HG03571 (cell line): ENCODE measurements at regions not wholly inside any gene's neighbourhood (a gene's known extent, or its start where the extent isn't known, plus 50 kb on each side); places are given as distances from the start of the nearest gene placed in this dataset.
"Not testable (repeated sequence)": the region's sequence is repeated elsewhere in the genome, so short reads cannot be mapped to it uniquely, and the experiment has no call there.

Experiments used
- ATAC-seq: cut with Tn5 transposase; IDR thresholded peaks from one replicate; pipeline ENCODE4 v1.9.1; 2021; ENCODE audit not compliant: unreplicated experiment

DNA sequence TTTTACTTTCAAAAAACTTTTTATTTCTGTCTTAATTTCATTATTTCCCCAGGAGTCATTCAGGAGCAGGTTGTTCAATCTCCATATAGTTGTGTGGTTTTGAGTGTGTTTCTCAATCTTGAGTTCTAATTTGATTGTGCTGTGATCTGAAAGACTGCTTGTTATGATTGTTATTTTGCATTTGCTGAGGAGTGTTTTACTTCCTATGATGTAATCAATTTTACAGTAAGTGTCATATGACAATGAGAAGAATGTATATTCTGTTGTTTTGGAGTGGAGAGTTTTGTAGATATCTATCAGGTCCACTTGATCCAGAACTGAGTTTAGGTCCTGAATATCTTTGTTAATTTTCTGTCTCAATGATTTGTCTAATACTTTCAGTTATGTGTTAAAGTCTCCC, 706.9 kb upstream of the CTNND2 start:
- no peak for ATAC-seq

DNA sequence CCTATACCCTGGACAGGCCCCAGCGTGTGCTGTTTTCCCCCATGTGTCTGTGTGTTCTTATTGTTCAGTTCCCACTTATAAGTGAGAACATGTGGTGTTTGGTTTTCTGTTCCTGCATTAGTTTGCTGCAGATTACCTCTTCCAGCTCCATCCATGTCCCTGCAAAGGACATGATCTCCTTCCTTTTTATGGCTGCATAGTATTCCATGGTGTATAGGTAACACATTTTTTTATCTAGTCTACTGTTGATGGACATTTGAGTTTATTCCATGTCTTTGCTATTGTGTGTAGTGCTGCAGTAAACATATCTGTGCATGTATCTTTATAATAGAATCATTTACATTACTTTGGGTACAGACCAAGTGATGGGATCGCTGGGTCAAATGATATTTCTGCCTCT, 703.6 kb upstream of the CTNND2 start:
- ATAC-seq = not testable (repeated sequence)

DNA sequence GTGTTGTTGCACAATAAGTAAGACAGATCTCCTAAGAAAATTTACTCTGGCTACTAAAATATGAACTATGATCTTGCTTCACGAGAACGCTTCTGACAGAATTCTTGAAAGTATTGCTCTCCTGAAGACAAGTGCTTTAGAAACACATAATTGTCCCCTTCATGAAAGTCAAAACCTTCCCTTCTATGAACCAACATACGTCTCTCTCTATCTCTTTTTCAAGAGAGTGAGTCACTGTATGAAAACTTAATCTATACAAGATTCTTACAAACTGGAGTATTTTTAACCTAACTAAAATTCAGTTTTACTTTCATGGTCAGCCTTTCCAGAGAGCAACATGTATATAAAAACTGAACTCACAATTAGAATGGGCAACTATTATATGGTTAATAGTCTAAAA, 688.0 kb upstream of the CTNND2 start:
- no peak for ATAC-seq

DNA sequence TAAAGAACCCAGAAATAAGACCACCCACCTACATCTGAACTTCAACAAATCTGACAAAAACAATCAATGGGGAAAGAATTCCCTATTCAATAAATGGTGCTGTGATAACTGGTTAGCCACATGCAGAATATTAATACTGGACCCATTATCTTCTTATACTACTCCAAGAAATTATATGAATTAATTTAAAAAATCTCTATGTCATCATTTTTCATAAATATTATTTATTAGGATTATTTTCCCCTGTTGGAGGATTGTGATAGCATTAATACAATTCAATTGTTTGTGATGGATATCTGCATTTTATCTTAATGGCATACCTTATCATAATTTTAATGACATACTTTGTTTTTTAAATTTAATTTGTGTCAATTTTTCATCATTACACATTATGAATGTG, 682.2 kb upstream of the CTNND2 start:
- no peak for ATAC-seq

DNA sequence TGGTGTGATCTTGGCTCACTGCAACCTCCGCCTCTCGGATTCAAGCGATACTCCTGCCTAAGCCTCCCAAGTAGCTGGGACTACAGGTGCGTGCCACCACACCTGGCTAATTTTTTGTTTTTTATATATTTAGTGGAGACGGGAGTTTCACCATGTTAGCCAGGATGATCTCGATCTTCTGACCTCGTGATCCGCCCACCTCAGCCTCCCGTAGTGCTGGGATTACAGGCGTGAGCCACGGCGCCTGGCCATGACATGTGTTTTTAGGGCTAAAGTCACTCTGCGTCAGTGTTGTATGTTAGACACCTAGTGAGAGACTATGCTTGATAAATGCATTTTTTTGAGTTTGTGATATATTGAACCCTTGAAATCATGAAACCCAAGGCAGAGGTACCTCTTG, 674.6 kb upstream of the CTNND2 start:
- not testable (repeated sequence) for ATAC-seq

DNA sequence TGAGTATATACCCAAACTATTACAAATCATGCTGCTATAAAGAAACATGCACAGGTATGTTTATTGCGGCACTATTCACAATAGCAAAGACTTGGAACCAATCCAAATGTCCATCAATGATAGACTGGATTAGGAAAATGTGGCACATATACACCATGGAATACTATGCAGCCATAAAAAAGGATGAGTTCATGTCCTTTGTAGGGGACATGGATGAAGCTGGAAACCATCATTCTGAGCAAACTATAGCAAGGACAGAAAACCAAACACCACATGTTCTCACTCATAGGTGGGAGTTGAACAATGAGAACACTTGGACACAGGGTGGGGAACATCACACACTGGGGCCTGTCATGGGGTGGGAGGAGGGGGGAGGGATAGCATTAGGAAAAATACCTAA, 672.7 kb upstream of the CTNND2 start:
- not testable (repeated sequence) for ATAC-seq

DNA sequence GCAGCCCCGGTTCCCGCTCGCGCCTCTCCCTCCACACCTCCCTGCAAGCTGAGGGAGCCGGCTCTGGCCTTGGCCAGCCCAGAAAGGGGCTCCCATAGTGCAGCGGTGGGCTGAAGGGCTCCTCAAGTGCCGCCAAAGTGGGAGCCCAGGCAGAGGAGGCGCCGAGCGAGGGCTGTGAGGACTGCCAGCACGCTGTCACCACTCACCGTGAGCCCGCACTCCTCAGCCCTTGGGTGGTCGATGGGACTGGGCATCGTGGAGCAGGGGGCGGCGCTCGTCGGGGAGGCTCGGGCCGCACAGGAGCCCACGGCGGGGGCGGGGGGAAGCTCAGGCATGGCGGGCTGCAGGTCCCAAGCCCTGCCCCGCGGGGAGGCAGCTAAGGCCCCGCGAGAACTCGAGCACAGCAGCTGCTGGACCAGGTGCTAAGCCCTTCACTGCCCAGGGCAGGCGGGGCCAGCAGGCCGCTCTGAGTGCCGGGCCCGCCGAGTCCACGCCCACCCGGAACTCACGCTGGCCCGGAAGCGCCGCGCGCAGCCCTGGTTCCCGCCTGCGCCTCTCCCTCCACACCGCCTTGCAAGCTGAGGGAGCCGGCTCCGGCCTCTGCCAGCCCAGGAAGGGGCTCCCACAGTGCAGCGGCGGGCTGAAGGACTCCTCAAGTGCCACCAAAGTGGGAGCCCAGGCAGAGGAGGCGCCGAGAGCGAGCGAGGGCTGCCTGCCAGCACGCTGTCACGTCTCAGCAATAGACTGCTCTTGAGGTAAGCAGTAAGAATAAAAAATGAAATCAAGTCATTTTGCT, 670.2 kb upstream of the CTNND2 start:
- ATAC-seq = not testable (repeated sequence)

DNA sequence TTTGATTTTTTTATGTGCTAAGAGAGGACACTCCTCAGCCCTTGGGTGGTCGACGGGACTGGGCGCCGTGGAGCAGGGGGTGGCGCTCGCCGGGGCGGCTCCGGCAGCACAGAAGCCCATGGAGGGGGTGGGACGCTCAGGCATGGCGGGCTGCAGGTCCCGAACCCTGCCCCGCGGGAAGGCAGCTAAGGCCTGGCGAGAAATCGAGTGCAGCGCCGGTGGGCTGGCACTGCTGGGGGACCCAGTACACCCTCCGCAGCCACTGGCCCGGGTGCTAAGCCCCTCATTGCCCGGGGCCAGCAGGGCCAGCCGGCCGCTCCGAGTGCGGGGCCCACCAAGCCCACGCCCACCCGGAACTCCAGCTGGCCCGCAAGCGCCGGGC, 669.7 kb upstream of the CTNND2 start:
- not testable (repeated sequence) for ATAC-seq

DNA sequence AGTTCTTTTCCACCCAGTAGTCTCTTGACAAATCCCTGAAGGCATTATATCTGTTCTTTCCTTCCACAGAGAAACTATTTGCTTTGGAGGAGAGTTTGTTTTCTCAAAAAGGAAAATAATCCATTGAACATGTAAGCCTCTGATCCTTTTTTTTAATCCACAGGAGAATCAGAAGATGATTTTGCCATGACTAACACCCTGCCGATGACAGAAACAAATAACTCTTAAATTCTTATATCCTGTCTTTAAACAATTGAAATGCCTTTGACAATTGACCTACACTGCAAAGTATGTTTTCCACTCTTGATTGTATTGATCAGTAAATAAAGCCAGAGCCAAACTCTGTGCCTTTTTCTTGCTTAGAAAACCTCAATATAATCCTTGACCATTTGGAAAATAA, 666.4 kb upstream of the CTNND2 start:
- ATAC-seq = no peak

DNA sequence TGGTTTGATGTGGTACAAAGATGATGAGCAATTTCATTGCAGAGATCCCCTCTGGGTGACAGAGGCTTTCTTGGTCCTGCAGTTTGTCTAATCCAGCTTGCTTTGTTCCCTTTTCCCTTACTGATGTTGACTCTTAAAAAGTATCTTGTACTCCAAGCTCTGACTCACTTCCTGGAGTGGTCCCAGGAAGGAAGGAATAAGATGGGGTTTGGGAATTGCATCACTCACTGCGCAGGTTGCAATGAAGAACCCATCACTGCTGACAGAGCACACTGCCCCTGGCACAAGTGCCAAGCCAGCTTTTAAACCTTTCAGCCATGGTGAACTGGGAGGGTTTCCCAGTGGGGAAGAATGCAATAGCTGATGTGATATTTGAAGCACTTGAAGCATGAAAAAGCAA, 662.2 kb upstream of the CTNND2 start:
- no peak for ATAC-seq

DNA sequence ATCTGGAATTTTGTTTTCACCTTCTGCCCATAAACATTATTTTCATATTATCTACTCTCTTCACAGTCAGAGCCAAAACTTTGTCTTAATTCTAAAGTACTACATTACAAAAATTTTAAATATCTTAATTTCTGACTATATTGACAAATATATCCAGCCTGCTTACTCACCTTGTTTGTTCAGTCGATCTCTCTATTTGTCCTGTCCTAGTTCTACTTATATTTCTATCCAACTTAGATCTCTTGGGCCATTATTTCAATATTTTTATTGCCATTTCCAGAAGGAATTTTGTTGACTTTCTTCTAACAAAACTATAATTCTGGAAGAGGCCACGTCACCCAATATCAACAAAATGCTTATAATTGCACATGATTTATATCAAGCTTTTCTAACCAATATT, 652.8 kb upstream of the CTNND2 start:
- ATAC-seq = no peak

DNA sequence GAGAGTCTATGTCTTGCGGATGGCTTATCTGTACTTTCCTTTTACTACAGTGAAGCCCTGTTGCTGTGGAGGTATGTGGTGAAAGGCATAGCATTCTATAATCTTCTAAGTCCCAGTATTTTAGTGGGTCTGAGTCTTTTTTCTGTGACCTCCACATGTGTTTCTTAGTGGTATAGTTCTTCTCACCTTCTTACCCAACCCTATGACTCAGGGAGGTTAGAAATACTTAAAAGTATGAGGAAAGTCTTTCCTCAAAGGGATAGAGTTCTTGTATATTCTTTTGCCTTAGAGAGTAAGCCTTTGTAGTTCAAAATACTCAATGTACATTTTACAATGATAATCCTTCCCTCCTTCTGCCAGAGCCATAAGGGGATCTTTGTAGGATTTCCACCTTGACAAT, 621.9 kb upstream of the CTNND2 start:
- ATAC-seq = no peak

DNA sequence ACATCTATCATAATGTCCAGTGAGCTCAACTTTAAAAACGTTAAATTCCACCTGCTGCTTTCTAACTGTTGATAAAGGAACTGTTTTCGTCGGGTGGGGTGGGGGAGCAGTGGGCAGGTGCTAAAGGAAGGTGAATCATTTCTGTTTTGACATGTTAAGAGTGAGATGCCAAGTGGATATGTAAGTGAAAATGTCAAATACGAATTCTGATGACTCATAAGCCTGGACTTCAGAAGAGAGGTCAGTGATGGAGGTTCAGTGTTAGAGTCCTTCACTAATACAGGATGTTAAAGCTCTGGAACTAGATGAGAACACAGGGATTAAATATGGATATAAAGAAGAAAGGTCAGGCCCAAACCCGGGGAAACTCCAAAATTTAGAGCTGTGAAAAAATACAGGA, 617.9 kb upstream of the CTNND2 start:
- no peak for ATAC-seq

DNA sequence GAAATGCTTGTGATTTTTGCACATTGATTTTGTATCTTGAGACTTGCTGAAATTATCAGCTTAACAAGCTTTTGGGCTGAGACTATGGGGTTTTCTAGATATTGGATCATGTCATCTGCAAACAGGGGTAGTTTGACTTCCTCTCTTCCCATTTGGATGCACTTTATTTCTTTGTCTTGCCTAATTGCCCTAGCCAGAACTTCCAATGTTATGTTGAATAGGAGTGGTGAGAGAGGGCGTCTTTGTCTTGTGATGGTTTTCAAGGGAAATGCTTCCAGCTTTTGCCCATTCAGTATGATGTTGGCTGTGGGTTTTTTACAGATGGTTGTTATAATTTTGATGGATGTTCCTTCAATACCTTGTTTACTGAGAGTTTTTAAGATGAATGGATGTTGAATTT, 600.7 kb upstream of the CTNND2 start:
- not testable (repeated sequence) for ATAC-seq

DNA sequence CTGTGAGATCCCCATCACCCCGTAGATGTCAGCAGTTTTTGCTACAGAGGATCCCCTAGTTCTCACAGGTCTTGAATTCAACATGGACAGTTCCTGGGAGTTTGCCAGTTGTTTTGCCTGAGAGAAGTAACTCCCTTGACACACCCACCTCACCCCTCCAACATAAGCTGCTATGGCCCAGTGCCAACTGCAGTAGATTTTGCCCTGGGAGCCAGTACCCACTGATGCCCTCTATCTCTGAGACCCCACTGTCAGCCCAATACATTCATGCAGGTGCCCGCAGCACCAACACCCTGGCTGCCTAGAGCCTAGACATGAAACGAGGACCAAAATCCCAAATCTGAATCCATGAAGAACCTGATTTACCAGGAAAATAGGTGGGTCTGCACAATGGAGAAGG, 583.9 kb upstream of the CTNND2 start:
- no peak for ATAC-seq

DNA sequence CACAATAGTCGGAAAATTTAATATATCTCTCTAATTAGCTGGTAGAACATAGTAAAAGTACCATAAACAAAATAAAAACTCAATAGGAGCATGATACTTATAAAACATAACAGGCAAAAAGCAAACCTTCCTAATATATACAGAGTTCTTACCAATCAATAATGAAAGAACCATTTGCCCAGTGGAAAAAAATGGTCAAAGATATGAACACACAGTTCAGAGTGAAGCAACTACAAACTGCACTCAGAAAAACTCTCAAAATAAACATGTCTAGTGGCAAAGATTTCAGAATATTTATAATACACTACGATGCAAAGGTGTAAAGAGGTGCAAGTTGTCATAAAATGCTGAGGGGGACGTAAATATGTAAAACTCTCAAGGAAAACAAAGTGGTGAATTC, 576.2 kb upstream of the CTNND2 start:
- no peak for ATAC-seq

DNA sequence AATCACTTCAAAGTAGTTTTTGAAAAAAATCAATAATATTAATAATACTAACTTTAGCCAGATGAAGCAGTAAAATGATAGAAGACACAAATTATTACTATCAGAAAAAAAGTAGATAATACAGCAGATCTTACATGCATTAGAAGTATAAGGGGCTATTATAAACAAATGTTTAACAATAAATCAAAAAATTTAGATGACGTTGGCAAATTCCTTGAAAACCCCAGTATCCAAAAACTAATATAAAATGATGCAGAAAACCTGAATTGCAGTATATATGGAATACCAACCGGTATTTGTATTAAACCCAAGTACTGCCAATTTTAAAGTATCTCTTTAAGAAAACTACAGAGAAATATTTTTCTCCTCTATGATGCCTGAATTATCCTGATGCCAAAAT, 573.3 kb upstream of the CTNND2 start:
- ATAC-seq = no peak

DNA sequence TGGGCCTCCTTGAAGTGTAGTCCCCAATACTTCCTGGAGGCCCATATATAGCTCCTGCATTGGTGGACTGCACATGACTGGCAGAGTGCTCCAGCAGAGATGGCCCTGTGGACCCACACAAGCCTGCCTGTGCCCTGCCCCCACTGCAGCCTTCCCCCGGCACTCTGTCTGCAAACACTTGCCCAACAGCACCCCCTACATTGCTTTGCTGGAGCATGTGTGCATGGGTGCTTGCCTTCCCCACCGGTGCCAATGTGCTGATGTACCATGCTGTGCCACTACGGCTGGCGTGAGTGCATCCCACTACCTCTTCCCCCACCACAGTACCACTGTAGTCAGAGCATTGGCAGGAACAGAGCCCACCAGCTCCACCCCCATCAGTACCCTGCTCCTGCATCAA, 563.6 kb upstream of the CTNND2 start:
- no peak for ATAC-seq

DNA sequence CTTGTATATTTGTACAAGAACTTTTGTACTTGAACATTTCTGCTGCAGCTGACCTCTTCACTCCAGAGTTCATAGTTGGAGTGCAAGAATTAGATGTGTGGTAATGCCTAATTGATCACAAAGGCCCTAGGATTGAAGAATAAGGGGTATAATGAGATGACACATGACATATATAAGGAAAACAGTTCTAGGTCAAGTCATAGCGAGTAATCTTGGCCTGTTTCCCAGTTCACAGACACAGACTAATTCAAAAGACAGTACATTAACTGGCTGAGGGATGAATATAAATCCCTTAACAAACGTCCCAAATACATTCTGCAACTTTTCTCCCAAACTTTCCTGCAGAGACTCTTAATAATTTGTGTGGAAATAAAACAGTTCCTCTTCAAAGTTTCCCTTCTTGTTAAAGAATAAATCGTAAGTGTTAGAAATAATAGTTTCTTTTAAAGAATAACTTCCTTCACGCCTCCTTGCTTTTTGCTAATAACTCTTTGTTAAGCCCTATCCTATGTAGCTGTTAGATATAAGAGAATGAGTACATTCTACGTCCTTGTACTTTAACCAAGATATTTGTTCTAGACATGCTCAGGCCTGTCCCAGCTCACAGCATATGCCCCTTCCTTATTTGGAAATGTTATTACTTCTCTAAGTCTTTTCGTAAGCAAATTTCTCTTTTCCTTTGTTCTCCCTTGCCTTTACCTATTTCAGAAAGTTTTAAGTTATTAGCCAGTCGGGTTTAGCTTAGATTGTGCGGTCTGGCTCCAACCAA, 556.4 kb upstream of the CTNND2 start:
- ATAC-seq = no peak

DNA sequence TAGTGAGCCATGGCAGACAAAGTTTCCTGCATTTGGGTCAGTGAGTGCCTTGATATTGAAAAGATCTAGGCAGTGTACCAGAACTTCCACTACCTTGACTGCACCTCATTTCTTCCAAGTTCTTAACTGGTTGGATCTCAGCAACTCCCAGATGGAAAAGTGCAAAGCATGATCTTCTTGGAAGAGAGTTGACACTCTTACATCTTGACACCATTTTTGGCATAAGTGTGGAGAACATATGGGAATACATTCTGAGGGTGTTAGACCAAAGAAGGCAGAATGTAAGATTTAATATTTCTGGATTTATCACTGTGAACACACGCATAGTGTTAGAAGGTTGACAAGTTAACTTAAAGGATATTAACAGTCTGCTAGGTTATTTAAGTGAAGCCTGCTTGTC, 555.1 kb upstream of the CTNND2 start:
- ATAC-seq = no peak

DNA sequence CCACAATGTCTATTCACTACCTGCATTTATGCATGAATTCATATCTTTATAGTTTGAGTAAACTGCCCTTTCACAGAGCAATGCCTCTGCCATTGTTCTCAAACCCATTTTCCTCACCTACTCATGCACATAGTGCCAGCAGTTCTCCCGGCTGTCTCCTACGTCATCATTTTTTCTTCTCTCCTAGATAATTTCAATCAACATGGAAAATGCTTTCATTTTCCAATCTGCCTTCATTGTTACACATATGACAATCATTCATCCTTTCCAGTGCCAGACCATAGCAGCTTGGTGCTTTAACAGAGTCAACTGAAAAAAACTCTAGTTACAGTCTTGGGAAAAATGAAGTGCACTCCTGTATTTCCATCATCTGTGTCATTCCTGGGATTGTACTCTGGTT, 514.8 kb upstream of the CTNND2 start:
- no peak for ATAC-seq

DNA sequence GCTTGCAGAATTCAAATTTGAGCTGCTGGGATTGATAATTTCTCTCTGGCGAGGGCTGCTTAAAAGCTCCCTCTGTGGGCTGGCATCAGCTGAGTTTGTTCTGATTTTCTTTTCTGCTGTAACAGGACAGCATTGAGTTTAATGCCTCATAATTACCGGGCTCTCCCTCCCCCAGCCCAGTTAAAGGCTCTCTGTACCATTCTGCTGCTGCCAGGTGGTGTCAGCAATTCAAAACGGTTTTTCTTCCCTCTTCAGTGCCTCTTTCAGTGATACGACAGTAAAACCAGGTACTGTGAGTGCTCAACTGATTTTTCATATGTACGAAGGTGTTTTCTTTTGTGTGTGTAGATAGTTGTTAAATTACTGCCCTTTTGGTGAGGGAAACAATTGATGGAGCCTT, 509.3 kb upstream of the CTNND2 start:
- ATAC-seq = no peak

DNA sequence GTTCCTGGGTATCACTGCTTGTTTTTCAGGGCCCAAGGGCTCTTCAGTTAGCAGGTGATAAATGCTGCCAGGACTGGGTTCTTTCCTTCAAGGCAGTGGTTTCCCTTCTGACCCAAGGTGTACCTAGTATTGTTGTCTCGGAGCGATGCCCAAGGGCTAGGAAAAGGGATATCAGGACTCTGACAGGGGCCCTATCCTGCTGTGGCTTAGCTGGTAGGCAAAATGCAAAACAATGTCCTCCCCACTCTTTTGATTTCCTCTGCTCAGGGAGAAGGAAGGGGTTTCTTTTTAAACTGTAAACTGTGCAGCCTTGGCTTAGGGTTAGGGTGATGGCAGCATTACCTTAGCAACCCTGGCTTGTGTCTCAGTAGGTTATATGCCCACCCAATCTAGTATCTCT, 508.8 kb upstream of the CTNND2 start:
- no peak for ATAC-seq
